ENCODE measurements at regions not wholly inside any gene's neighbourhood (a gene's known extent, or its start where the extent isn't known, plus 50 kb on each side); places are given as distances from the start of the nearest gene placed in this dataset.

GRCh38 chrX:35017284-35017683 is 74.7 kb downstream of the FAM47B start:
- TF ChIP-seq CTCF (conservative IDR thresholded peaks at IDR 0.05; ENCODE audit: low read depth, low read length) = no peak
- no peak for TF ChIP-seq EZH2phosphoT487 (IDR thresholded peaks at IDR 0.05; ENCODE audit: borderline replicate concordance, low read length)

Measured in PC-3 (cell line).